Amygdala (tissue), 56 donors: ENCODE measurements at regions not wholly inside any gene's neighbourhood (a gene's known extent, or its start where the extent isn't known, plus 50 kb on each side); places are given as distances from the start of the nearest gene placed in this dataset.
"Not testable (repeated sequence)": the region's sequence is repeated elsewhere in the genome, so short reads cannot be mapped to it uniquely, and the experiment has no call there.

ENCODE experiments used
- DNase-seq, 56 donors: peaks; one replicate each; lab custom pipeline; 2025; lab: John Stamatoyannopoulos, UW

DNA sequence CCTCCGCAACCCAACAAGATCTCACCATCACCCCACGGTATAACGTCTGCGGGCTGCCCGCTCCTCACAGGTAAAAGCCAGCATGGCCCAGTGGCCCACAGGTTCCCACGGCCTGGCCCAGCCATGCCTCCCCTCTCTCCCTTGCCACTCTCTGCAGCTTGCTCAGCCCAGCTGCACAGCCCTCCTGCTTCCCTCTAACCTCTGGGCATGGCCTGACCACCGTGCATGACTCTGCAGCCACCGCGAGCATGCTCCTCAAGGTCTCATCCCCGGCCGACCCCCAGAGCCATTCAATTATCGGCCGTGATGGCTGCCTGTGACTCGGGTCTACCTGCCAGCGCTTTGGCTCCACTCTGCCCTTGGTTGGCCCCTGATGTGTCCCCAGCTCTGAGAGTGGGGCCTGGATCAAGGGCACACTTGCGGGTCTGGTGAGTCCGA is 185.5 kb downstream of the CTTN start:
- no peak for DNase-seq

DNA sequence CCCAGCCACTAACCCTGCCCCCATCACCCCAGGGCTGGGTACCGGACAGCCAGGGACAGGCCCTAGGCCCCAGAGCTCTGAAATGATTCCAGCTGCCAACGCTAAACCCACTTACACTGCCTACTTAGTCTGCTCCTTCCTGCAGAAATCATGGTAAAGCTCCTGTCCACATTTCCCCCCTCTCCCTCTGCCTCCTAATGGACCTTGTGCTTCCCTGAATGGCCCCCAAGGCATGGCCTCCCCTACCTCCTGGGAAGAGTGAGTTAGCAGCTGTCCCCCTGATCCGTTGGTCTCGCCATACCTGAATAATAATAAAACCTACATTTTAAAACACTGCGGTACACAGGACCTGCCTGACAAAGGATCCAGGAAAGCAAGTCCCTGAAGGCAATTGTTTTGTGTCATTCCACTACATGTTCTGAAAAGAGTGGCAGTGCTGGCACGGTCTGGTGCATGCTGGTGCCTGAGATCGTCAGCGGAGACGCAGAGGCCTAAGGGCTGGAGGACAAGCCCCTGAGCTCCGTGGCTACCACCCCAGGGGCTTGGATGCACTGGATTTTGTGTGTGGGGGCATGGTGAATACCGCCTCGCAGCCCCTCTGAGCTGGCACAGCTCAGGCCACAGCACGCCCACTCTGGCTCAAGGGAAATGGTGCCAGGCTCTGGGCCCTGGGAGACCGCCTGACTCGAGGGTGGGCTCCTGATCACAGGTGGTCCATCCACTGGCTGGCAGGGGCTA is 186.3 kb downstream of the CTTN start:
- DNase-seq = no peak

DNA sequence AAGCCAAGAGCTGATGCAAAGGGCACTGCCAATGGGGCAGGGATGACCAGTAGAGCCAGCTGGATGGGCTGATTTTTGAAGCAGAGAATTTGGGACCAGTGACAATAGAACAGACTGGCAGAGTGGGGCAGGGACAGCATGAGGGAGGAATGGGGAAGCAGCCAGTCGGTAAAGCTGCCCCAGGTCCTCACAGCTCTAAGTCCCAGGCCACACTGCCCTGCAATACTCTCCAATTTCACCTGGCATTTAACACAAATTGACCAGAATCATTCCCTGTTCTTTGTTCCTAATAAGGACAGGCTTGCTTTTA is 186.9 kb downstream of the CTTN start:
- no peak for DNase-seq

DNA sequence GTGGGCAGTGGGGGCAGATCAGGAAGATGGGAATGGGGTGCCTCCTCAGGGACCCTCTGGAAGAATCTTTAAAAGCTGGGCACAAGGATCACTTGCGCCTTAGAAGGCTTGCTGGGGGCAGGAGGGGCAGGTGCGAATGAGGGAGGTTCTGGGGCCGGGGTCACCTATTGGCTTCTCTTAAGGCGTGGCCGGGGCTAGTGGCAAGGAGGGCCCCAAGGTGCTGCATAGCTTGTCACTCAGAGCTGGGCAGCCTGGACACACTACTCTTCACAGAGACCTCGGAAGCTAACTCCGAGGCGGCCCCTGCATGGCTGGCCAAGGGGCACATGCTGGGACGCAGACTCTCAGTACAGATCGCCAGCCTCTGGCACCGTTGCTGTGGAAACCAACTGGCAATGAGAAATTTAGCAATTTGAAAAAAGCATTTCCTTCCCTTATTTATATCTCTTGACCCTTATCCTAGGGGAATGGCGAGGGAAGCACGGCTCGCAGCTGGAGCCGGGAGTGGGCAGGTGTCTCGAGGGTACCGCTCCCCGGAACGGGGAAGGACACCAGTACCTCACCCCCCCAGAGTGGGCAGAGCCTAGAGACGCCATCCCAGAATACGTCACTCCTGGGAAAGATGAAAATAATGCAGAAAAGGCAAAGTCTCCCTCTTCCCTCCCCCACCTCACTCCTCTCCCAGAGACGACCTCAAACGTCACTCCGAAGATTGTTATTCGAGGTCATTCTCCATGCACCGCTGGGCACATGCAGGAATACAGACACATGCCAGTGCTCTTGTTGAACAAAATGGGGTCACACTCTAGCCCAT is 188.1 kb downstream of the CTTN start:
- no peak for DNase-seq

DNA sequence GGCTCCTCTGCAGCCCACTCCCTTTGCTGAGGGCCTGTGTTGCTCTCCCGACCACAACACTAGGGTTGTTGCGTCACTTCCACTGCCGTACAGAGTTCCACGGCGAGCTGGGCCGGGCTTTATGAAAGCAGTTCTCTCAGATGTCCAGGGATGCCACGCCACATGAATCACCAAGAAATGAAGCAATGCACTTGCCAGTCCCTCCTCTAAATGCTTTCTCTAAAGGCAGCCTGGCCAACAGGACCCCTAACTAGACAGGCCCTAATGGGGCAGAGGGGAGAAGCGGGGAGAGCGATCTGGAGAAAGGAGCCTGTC is 188.7 kb downstream of the CTTN start:
- DNase-seq = no peak

DNA sequence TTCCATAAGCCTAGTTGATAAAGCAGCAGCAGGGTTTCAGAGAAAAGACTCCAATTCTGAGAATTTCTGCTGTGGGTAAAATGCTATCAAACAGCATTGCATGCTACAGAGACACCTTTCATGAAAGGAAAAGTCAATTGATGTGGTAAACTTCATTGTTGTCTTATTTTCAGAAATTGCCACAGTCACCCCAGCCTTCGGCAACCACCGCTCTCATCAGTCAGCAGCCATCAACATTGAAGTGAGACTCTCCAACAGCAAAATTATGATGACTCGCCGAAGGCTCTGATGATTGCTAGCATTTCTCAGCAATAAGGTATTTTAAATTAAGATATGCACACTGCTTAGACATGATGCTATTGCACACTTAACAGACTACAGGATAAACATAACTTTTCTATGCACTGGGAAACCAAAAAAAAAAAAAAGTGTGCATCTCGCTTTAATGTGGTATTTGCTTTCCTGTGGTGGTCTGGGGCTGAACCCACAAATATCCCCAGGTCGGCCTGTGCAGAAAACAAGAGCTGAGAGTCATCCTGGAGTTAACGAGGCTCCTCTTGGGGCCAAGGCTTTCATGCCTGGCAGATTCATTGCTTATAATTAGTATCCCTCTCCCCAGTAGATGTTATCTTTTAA is 192.1 kb downstream of the CTTN start:
- DNase-seq = no peak

DNA sequence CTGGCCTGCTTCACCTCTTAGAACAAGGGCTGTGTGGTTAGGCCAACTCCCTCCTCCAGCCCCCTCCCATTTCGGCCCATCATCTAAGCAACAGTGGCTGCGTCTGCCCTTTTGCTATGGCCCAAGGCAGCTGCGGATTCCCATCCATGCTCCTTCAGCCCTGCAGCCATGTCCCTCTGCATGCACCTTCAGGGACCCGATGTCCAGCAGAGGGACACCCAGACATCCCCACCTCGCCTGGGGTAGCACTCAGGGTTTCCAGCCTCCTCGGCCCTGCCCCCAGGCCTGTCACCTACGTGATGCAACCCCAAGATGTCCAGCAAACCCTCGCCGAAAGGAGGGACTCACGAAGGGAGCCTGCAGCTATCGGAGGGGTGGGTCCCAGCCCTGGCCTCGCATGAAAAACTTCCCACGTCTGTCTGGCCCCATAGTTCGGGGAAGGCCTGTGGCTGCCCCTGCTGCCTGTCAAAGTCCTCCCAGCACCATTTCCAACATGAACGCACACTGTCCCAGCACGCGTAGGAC is 194.4 kb downstream of the CTTN start:
- DNase-seq = no peak

DNA sequence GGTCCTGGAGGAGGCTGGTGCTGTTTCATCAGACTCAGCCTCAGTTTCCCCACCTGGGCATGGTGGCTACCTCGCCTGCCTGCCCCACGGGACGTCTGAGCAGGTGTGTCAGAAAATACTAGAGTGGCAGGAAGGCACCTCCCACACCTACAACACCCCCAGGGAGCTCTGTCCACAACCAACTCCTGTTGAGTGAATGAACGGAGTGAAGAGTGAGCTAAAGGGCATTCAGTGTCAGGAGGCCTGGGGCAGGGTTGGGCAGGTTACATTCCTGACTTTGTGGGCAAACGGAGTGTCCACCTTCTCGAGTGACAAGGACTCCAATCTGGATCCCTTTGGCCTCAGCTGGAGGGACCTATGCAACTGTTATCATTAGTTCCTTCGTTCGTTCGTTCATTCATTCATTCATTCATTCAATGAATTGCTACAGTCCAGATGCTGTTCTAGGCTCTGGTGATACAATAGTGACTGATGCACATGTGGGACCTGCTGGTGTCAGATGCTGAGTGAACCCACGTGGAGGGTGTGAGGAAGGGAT is 195.2 kb downstream of the CTTN start:
- DNase-seq = no peak

DNA sequence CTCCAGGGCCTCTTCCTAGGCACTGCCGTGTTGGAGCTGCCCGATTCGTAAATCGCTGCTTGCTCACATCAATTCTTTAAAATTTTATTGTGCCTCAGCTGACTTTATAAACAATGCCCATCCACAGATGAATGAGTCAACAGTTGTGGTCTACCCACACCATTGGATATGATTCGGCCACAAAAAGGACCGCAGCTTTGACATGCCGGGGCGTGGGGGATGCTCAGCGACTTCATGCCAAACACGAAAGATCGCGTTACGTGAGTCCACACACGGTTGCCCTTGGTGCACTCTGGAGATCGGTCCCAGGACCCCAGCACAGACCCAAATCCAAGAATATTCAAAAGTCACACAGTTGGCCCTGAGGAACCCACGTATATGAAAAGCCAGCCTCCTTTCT is 195.7 kb downstream of the CTTN start:
- no peak for DNase-seq

DNA sequence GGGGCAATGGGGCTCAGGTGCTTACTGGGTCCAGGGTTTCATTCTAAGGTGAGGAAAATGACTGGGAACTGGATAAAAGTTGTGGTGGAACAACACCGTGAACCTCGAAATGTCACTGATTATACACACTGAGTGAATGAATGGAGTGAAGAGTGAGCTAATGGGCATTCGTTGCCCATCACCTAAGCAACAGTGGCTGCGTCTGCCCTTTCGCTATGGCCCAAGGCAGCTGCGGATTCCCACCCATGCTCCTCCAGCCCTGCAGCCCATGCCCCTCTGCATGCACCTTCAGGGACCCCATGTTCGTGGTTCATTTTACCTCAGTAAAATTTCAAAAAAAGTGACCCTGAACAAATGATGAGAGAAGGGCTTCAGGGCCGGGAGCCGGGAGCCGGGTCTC is 196.3 kb downstream of the CTTN start:
- no peak for DNase-seq

DNA sequence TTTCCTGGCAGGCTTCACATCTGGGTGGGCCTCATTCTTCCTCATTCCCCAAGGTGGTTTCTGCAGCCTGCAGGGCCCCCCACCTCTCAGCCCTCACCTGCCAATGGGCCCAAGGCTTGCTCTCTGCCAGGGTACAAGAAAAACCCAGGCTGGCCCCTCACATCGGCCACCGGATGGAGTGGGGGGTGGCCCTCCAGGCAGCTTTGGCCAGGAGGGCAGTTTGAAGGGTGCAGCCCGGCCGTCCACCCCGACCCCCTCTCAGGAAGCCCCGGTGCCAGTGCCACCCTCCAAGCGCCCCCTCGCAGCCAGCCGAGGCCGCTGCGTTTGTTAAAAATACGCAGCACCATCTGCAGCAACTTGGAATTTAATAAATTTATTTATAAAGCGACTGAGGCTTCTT is 196.7 kb downstream of the CTTN start:
- DNase-seq = no peak

DNA sequence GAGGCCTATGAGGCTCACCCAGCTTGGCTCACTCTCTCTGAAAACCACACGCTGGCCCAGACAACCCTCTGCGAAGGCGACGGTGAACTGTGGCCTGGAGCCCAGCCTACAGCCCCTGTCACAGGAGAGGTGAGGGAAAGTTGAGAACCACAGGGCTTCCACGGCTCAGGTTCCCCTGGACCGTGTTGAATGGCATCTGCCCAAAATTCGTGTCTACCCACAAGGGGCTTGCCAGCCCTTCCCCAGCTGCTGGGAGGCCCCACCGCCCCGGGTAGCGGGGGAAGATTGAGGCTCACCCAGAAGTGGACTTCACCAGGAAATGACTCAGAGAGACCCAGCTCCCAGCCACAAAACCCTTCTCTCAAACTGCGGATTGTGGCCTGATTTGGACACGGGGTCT is 197.1 kb downstream of the CTTN start:
- no peak for DNase-seq

DNA sequence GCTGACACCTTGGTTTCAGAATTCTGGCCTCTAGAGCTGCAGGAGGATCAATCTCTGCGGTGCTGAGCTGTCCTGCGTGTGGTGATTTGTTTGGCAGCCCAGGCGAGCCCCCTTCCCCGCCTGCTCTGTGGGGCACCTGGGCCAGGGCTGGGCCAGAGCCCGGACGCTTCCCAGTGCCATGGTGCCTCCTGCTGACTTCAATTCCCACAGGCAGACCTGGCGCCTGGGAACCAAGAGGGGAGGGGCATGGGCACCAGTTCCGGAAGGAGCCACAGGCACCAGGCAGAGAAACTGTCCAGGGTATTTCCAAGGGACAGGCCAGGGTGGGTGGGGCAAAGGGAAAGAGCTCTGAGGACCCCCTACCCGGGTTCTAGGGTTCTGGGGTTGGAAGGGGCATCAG is 197.8 kb downstream of the CTTN start:
- no peak for DNase-seq

DNA sequence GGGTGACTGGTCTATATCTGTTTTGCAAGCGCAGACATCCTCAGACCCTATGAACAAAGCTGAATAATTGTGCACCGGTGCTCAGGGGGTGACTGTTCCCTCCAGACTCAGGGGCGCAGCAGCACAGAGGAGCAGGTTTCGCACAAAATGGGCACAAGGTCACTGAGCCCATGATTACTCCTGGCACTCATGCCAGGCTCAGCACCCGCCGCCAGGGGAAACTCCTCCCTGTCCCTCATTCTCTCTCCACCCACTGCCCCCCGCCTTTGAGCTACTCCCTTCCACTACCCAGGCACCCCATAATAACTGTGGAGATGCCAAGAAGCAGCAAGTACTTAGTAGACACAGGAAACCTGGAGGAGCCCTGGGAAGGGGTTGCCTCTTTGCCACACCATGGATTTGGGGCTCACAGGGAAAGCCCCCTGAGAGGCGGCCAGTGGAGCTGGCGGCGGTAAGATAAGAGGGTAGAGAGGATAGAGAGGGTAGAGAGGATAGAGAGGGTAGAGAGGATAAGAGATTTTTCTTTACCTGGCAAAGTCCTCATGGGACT is 198.8 kb downstream of the CTTN start:
- no peak for DNase-seq

DNA sequence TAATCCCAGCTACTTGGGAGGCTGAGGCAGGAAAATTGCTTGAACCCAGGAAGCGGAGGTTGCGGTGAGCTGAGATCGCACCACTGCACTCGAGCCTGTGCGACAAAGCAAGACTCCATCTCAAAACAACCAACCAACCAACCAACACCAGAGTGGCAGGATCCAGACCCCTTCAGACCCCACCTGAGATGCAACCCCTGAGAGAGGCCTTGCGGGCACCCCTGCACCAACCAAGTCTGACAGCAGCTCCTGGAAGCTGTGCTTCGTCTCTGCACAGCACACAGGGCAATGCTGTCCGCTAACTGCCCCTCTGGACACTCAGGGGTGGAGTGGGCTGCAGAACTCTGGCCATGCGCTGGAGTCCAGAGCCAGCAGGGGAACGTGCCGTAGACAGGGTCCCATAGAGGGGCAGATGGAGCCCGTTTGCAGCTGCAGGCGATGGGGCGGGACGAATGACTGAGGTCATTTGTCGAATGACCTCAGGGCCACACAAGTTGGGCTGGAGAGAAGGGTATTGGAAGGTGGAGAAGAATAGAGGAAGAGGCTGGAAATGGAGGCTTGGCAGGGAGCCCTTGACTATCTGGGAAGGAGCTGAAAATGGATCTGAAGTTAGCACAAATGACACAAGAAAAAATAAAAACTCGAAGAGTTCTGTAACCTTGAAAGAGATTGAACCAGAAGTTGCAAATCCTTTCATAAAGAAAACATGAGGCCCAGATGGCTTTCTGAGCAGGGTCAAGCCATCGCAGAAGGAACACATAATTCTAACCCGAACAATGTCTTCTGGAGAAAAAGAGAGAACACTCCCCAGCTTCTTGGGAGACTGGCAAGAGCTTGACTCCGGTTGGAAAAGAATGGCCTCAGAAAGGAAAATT is 199.7 kb downstream of the CTTN start:
- no peak for DNase-seq

DNA sequence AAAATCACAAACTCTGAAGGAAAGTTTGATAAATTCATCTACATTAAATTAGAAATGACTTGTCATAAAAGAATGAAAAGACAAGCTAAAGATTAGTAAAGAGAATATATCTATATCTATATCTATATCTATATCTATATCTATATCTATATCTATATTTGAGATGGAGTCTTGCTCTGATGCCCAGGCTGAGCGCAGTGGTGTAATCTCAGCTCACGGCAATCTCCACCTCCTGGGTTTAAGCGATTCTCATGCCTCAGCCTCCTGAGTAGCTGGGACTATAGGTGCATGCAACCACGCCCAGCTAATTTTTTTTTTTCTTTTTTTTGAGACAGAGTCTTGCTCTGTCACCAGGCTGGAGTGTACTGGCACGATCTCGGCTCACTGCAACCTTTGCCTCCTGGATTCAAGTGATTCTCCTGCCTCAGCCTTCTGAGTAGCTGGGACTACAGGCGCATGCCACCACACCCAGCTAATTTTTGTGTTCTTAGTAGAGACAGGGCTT is 202.6 kb downstream of the CTTN start:
- not testable (repeated sequence) for DNase-seq

DNA sequence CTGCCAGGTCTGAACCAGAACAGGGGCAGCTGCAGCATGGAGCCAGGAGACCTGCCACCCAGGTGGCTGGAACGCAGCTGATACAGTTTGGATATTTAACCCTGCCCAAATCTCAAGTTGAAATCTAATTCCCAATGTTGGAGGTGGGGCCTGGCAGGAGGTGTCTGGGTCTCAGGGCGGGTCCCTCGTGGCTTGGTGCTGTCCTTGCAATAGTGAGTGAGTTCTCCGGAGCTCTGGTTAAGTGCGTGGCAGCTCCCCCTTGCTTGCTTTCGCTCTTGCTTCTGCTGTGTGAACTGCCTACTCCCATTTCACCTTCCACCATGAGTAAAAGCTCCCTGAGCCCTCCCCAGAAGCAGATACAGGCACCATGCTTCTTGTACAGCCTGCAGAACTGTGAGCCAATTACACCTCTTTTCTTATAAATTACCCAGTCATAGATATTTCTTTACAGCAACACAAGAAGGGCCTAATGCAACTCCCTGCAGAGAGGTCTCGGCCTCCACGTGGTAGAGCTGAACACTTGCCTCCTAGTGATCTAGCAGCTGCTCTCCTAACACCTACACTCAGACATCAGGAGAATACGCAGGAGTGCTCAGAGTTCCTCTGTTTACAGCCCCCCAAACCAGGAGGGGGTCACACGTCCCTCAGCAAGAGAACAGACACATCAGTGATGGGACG is 203.7 kb downstream of the CTTN start:
- DNase-seq = no peak

DNA sequence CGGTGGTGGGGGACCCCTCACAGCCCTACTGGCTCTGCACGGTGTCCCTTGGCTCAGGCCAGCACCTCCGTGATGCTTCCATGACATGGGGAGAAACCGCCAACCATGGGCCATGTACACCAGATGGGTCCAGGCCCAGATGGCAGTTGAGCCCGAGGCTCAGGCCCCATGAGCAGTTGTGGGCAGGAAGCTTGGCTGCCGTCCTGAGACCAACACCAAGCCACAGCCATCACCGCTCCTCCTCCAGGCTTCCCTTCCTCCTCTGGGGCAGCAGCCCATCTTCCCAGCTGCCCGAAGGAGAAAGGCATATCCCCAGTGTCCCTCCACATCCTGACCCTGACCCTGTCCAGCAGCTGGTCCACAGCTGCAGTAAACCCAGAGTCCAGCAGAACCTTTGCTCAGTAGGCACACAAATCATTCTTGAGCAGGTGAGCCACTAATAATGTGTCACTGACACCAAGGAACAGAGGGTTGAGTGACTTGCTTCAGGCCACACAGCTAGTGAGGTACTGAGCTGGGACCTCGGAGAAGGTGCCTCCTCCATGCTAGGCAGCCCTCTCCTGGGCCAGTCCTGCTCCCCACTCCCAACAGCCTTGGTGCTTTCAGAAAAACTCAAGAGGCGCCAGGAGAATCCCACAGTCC is 204.9 kb downstream of the CTTN start:
- DNase-seq = no peak

DNA sequence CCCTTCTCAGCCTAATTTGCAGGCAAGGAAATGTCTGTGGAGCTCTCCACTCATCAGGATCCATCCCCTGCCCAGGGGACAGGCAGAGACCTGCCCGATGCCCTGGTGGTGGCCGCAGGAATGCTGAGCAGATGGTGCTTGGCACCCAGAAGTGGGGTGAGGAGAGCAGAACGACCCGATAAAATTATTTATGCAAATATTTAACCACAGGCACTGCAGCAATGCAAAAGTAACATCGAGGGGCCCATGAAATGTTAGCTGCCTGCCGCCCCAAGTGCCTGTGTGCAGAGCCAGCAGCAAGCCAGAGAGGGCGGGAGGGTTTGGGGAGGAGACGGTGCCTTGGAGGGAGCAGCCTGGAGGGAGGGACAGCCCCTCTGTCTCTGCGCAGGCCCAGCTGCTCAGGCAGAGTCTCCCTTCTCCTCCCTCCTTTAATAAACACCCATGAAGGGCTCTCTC is 205.5 kb downstream of the CTTN start:
- no peak for DNase-seq
